Esophagus (tissue), 2 donors: ENCODE measurements at regions not wholly inside any gene's neighbourhood (a gene's known extent, or its start where the extent isn't known, plus 50 kb on each side); places are given as distances from the start of the nearest gene placed in this dataset.

Experiments
- H3K27ac ChIP-seq, 2 donors: one replicate each; pipeline ENCODE4 v1.5.1; 2013; ENCODE audit warnings: low read depth in 2 of 2, mild to moderate bottlenecking in 2 of 2, inconsistent platforms in 1 of 2, low read length in 1 of 2, moderate library complexity in 1 of 2
- H3K27me3 ChIP-seq, 2 donors: one replicate each; pipeline ENCODE4 v1.6.1; 2013; ENCODE audit warnings: low read length in 2 of 2, control low read depth in 1 of 2, mild to moderate bottlenecking in 1 of 2; ENCODE audit not compliant: insufficient read depth in 2 of 2, control insufficient read depth in 1 of 2
- H3K36me3 ChIP-seq, 2 donors: one replicate each; pipeline ENCODE4 v1.6.1; 2013; ENCODE audit warnings: low read length in 1 of 2; ENCODE audit not compliant: control insufficient read depth in 2 of 2, insufficient read depth in 2 of 2
- H3K4me1 ChIP-seq, 2 donors: one replicate each; pipeline ENCODE4 v1.6.1; 2013; ENCODE audit warnings: low read length in 1 of 2; ENCODE audit not compliant: control insufficient read depth in 2 of 2, insufficient read depth in 2 of 2
- H3K4me3 ChIP-seq, 2 donors: one replicate each; pipeline ENCODE4 v1.5.1; 2013; ENCODE audit warnings: low read length in 2 of 2, mild to moderate bottlenecking in 2 of 2, low read depth in 1 of 2, moderate library complexity in 1 of 2
- H3K9me3 ChIP-seq, 2 donors: one replicate each; pipeline ENCODE4 v1.6.1; 2013; ENCODE audit warnings: mild to moderate bottlenecking in 2 of 2, low read depth in 1 of 2, low read length in 1 of 2, moderate library complexity in 1 of 2; ENCODE audit not compliant: control insufficient read depth in 2 of 2, insufficient read depth in 1 of 2
- WGBS, 2 donors: extraction: QIAGEN DNeasy Blood & Tissue Kit; methylation state at CpG; one replicate each; pipeline ENCODE4 v1.1.7; 2013; 5-methylcytosine and 5-hydroxymethylcytosine counted together
- donor health status: healthy with polysubstance abuse.
- donor health status: Bipolar disorder and iron deficiency.

DNA sequence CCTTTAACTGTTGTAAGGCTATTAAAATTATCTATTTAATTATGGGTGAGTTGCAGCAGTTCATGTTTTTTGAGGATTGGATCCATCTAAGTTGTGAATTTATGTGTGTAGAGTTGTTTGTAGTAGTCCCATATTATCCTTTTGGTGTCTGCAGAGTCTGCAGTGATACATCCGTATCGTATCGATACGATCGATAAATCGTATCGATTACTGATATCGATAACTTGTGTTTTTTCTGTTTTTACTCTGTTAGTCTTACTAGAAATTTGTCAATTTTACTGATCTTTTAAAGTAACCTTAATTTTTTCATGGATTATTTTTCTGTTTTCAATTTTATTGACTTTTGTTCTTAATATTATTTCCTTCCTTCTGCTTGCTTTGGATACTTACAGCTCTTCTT lies 462.5 kb upstream of the SOX5 start:
- Histone ChIP-seq H3K27me3 (no peaks in the 10 kb centered on the region), H3K9me3 (no peaks in the 10 kb centered on the region), H3K4me3 (no peak overlapping the region), H3K27ac (no peak overlapping the region), H3K36me3 (no peaks in the 10 kb centered on the region), H3K4me1 (no peaks in the 10 kb centered on the region)
- 96 to 98% methylated on average over 8 of the region's 8 CpGs for WGBS, 2 donors

- no peaks in the 10 kb centered on the region for H3K4me1 ChIP-seq
- H3K36me3 ChIP-seq: no peaks in the 10 kb centered on the region
- WGBS, 2 donors: 89 to 90% methylated on average over 5 of the region's 5 CpGs
- no peaks in the 10 kb centered on the region for H3K27me3 ChIP-seq
- no peak overlapping the region for H3K27ac ChIP-seq
- H3K9me3 ChIP-seq: no peaks in the 10 kb centered on the region
- no peak overlapping the region for H3K4me3 ChIP-seq
Observed at GRCh38 chr12:24409868-24410267, 460.4 kb upstream of the SOX5 start.

- Histone ChIP-seq H3K4me3 (no peak overlapping the region), H3K4me1 (no peaks in the 10 kb centered on the region), H3K27me3 (no peaks in the 10 kb centered on the region), H3K9me3 (no peaks in the 10 kb centered on the region), H3K36me3 (no peaks in the 10 kb centered on the region), H3K27ac (no peak overlapping the region)
- WGBS, 2 donors: 76 to 82% methylated on average over 5 of the region's 5 CpGs
Observed at GRCh38 chr12:24408305-24408704, 458.8 kb upstream of the SOX5 start.

DNA sequence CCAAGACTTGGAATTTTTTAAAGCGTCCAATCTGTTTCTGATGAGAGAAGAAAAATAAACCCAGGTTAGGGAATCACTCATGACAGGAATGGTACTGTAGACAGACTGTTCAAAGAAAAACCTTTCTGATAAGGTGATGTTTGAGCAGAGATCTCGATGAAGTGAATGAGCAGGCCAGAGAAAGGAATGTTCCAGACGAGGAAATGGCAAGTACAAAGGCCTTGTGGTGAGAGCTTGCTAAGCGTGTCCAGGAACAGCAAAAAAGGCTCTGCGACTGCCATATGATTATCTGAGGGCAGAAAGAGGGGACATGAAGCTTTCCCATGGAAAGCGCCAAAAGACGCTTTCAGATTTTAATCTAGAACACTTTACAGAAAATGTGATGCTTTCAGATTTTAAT lies 458.4 kb upstream of the SOX5 start:
- Histone ChIP-seq H3K4me1 (no peaks in the 10 kb centered on the region), H3K9me3 (no peaks in the 10 kb centered on the region)
- 73 to 81% methylated on average over 7 of the region's 7 CpGs for WGBS, 2 donors

DNA sequence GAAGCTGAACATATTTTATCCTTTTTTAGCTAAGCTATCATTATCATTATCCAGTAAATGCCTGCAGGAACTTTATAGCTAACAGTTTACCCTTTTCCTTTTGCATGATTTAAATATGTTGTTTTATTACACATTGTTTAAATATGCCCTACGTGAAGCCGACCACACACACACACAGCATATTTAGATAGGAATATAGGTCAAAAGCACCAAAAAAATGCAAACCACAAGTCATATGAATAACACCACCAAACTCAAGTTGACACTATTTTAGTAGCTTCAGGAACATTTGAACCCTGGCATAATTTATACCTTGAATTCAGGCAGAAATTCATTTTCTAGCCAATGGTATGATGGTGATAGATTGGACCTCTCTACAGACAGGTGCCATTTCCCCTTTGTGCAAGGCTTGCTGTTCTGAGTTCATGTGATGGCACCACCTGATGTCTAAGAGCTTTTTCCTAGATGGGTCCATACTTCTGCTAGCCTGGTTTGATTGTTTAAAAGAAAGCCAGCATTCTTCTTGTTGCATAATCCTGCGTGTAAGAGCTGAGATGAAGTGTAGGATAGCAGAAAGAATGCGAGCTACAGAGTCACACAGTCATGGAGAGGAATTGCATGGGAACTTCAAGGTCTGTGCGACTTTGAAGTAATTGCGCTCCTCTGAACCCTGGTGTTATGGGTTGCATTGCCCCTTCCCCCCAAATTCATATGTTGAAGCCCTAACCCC lies 454.8 kb upstream of the SOX5 start:
- Histone ChIP-seq H3K27ac (no peak overlapping the region), H3K27me3 (no peaks in the 10 kb centered on the region), H3K36me3 (no peaks in the 10 kb centered on the region), H3K4me1 (no peaks in the 10 kb centered on the region), H3K4me3 (no peak overlapping the region), H3K9me3 (no peaks in the 10 kb centered on the region)
- WGBS, 2 donors: 82 to 87% methylated on average over 6 of the region's 6 CpGs

More for the DNA sequence above, 458.4 kb upstream of the SOX5 start:
- no peaks in the 10 kb centered on the region for H3K36me3 ChIP-seq
- H3K27ac ChIP-seq: no peak overlapping the region
- no peaks in the 10 kb centered on the region for H3K27me3 ChIP-seq
- no peak overlapping the region for H3K4me3 ChIP-seq

GRCh38 chr12:24400533-24400932 lies 451.1 kb upstream of the SOX5 start:
- H3K27me3 ChIP-seq: no peaks in the 10 kb centered on the region
- H3K4me3 ChIP-seq: no peak overlapping the region
- H3K9me3 ChIP-seq: no peaks in the 10 kb centered on the region
- H3K27ac ChIP-seq: no peak overlapping the region
- H3K36me3 ChIP-seq: no peaks in the 10 kb centered on the region
- no peaks in the 10 kb centered on the region for H3K4me1 ChIP-seq
- 56 to 82% methylated on average over 1 of the region's 1 CpG for WGBS, 2 donors

- 78 to 82% methylated on average over 4 of the region's 4 CpGs for WGBS, 2 donors
- Histone ChIP-seq H3K9me3 (no peaks in the 10 kb centered on the region), H3K27me3 (no peaks in the 10 kb centered on the region)
Observed at GRCh38 chr12:24398605-24399004, 449.1 kb upstream of the SOX5 start.

DNA sequence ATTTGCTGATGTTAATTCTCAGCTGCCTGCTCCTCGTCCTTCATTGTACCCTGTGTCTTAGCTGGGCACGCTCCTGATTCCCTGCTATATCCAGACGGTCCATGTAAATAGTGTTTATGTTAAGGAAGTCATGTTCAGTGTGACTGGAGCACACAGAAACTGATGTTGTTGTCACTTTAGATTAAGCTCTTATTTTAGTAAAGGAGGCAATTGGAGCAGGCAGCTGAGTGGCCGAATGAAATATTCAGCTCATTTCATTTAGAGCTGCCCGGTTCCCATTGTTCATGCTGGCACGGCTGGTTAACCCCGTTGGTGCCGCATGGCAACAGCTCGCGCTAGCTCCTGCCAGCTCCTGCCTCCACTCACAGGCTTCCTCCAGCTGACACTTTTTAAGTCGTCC lies 446.8 kb upstream of the SOX5 start:
- H3K27ac ChIP-seq: no peak overlapping the region

More at GRCh38 chr12:24398605-24399004, 449.1 kb upstream of the SOX5 start:
- Histone ChIP-seq H3K36me3 (no peaks in the 10 kb centered on the region), H3K4me3 (no peak overlapping the region), H3K27ac (no peak overlapping the region), H3K4me1 (no peaks in the 10 kb centered on the region)

DNA sequence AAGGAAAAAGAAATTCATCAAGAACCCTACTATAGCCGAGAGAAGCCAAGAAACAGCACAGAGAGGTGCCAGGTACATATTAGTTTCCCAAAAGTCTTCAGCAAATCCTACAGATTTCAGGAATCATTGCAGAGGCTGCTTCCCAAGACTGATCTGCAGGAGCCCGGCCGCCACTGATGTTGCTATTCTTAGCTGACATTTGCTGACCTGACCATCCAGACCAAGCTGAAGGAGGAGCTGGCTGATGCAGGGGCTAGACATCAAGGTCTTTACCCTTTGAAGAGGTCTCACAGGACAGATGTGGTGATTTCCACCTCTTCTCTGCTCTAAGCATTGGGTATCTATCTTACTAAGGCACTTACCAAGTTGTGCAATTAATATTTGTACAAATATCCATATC lies 444.8 kb upstream of the SOX5 start:
- H3K4me3 ChIP-seq: no peak overlapping the region
- 85 to 87% methylated on average over 3 of the region's 3 CpGs for WGBS, 2 donors

More for the DNA sequence above, 446.8 kb upstream of the SOX5 start:
- no peaks in the 10 kb centered on the region for H3K36me3 ChIP-seq
- no peaks in the 10 kb centered on the region for H3K4me1 ChIP-seq
- 49 to 61% methylated on average over 11 of the region's 11 CpGs for WGBS, 2 donors
- H3K4me3 ChIP-seq: no peak overlapping the region
- H3K9me3 ChIP-seq: no peaks in the 10 kb centered on the region
- H3K27me3 ChIP-seq: no peaks in the 10 kb centered on the region

GRCh38 chr12:24393071-24393470 lies 443.6 kb upstream of the SOX5 start:
- H3K4me1 ChIP-seq: no peaks in the 10 kb centered on the region
- H3K27me3 ChIP-seq: no peaks in the 10 kb centered on the region
- H3K4me3 ChIP-seq: no peak overlapping the region
- WGBS, 2 donors: 71 to 77% methylated on average over 2 of the region's 2 CpGs
- H3K27ac ChIP-seq: no peak overlapping the region
- no peaks in the 10 kb centered on the region for H3K9me3 ChIP-seq
- H3K36me3 ChIP-seq: no peaks in the 10 kb centered on the region

More for the DNA sequence above, 444.8 kb upstream of the SOX5 start:
- H3K27ac ChIP-seq: no peak overlapping the region
- H3K4me1 ChIP-seq: no peaks in the 10 kb centered on the region
- H3K27me3 ChIP-seq: no peaks in the 10 kb centered on the region
- H3K36me3 ChIP-seq: no peaks in the 10 kb centered on the region
- no peaks in the 10 kb centered on the region for H3K9me3 ChIP-seq
